Hematopoietic multipotent progenitor cell treated with erythropoietin and hydrocortisone succinate and interleukin-3 and kit ligand, for 8 days (in vitro differentiated cells): ENCODE measurements at regions not wholly inside any gene's neighbourhood (a gene's known extent, or its start where the extent isn't known, plus 50 kb on each side); places are given as distances from the start of the nearest gene placed in this dataset.
"Not testable (repeated sequence)": the region's sequence is repeated elsewhere in the genome, so short reads cannot be mapped to it uniquely, and the experiment has no call there.

Source experiments
- DNase-seq: peaks from one replicate; pipeline ENCODE4 v3.0.0-alpha.2; 2015

DNA sequence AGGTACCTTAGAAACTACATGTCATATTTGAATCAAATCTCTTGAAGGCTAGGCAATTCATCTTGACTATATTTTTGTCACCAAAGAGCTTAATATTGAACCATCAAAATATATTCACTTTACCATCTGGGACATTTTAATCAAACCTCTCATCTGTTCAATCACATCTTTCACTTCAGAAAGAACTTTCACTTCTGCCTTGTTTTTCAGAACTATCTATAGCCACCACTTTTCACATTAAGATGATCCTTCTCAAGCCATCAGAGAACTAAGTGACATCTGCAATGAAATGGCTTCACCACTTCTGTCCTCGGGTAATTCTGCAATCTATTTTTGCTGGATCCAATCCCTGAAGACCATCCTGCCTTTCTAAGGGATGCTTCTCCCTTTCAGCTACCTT, 57.8 kb downstream of the OR2B2 start:
- DNase-seq = no peak

DNA sequence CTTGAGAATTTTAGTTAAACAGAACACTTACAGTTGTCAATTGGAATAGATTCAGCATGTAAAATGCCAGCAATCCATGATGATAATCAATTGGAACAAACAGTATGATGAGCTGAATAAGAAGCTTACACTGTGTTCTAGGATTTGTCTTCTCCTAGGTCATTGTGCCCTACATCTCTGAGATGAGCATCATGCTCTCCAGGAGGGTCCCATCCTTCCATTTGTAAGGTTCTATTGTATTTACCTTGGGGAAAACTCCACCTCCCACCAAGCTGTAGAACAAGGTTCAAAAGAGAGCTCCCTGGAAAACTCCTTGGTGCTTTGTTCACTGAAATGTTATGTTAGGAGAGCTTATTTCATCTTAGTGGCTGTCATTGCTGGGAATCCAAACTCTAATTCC, 60.8 kb downstream of the OR2B2 start:
- no peak for DNase-seq

DNA sequence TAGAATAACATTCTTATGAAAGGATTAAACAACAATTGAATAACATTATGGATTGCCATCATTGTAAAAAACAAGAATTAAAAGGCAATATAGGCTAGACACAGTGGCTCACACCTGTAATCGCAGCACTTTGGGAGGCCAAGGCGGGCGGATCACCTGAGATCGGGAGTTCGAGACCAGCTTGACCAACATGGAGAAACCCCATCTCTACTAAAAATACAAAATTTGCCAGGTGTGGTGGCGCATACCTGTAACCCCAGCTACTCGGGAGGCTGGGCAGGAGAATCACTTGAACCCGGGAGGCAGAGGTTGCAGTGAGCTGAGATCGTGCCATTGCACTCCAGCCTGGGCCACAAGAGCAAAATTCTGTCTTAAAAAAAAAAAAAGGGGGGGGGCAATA, 63.2 kb downstream of the OR2B2 start:
- not testable (repeated sequence) for DNase-seq

DNA sequence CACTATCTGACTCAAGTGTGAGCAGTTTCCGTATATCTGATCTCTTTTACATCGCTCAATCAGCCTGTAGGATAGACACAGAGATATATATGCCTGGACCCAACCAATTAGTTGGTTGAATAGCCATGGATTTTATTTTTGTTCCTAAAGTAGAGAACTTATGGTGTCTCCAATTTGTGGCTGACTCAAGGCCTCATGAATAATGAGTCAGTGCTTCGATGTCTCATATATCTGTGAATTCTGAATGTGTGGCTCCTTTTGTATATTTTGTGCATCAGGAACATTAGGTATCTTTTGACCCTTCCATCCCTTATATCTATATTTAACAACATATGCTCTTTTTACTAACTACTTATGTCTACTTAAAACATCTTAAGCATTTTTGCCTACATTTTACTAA, 64.5 kb downstream of the OR2B2 start:
- DNase-seq = no peak

DNA sequence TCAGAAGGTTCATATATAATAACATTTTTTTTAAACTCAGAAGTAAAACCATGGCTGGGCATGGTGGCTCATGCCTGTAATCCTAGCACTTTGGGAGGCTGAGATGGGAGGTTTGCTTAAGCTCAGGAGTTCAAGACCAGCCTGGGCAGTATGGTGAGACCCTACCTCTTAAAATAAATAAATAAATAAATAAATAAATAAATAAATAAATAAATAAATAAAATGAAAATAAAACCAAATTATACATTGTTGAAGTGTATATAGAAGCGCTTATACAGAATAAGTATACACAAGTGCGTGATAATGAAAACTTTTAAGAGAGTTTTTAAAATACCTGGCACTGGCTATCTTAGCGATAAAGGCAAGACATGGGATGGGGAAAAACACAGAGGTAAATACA, 71.6 kb downstream of the OR2B2 start:
- DNase-seq = no peak

DNA sequence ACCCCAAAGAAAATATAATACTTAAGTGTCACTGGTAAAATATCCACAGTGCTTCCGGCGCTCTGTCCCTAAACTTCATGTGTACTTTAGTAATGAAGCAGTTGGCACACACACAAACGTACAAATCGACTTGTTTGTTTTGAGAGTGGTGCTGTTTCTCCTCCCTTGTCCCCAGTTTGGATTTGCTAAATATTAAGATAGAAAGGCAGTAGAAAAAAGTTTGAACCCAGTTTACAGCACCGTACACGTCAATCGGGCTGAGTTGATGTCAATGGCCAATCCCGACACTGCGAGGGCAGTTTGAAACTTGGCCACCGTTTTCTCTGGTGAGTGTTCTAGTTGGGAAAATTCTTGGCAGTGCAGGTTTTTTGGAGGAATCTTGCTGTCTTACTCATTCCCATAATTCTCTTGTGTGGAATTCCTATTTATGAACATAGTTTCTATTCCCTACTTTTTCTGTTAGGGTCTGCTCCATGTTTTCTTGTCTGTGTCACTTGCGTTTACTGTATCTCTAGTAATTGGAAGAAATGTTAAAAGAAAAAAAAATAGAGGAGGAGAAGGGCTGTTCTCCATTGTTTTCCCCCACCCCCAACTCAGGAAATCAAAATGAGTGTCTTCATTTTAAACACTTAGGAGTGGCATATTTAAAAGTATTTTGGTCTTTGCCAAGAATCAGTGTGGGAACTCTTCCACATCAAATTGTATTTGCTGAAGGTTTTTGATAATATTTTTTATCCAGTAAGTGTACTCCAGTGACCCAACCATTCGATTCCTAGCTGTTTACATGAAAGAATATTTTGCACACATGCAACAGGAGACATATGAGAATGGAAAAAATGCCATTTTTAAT, 72.3 kb downstream of the OR2B2 start:
- DNase-seq = peak; percentile 85

DNA sequence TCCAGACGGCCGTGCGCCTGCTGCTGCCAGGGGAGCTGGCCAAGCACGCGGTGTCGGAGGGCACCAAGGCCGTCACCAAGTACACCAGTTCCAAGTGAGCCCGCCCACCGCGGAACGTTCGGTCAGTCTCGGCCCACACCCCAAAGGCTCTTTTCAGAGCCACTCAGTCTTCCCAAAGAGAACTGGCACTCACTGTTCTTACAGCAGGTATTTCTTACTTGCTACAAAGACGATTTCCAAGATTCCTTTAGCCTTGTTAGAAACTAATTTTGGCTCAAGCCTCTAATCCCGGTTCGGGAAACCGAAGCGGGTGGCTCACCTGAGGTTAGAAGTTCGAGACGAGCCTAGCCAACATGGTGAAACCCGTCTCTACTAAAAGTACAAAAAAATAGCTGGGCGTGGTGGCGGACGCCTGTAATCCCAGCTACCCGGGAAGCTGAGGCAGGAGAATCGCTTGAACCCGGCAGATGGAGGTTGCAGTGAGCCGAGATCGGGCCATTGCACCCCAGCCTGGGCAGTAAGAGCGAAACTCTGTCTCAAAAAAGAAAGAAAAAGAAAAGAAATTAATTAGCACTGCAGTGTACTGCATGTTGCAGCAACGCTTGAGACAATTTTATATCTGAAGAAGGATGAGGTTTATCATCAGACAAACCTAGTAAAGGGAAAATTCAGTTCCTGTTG, 73.1 kb downstream of the OR2B2 start:
- peak; percentile 70 for DNase-seq

DNA sequence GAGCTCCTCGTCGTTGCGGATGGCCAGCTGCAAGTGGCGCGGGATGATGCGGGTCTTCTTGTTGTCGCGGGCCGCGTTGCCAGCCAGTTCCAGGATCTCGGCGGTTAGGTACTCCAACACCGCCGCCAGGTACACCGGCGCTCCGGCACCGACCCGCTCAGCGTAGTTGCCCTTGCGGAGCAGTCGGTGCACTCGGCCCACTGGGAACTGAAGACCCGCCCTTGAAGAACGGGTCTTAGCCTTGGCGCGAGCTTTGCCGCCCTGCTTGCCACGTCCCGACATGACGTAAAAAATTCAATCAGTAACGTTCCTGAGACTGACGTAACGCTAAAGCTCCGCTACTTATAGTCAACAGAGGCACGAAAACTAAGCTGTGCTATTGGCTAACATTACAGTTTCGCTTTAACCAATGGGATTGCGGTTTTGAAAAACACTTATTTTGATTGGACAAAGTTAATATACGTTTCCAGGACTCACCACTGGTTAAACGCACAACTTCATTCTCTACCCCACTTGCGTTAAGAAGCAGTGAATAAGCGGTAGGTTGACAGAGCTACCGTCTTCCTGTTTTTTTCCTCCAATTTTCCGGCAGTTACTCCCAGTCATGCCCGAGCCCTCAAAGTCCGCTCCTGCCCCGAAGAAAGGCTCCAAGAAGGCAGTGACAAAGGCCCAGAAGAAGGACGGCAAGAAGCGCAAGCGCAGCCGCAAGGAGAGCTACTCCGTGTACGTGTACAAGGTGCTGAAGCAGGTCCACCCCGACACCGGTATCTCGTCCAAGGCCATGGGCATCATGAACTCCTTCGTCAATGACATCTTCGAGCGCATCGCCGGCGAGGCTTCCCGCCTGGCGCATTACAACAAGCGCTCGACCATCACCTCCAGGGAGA, 73.9 kb downstream of the OR2B2 start:
- peak; percentile 100 for DNase-seq

DNA sequence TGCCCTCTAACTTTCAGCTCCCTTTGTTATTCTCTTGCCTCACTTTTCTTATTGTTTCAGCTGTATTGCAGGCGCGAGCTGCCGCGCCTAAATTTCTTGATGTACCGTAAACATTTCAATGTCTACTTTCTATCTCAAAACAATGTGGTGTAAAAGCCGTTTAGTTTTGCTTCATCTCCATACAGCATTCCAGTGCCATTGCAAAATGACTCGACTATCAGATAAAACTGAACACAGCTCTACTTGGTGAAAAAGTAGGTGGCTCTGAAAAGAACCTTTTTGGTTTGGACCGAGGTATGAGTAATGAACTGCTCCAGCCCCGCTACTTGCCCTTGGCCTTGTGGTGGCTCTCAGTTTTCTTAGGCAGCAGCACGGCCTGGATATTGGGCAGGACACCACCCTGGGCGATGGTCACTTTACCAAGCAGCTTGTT, 74.6 kb downstream of the OR2B2 start:
- no peak for DNase-seq

DNA sequence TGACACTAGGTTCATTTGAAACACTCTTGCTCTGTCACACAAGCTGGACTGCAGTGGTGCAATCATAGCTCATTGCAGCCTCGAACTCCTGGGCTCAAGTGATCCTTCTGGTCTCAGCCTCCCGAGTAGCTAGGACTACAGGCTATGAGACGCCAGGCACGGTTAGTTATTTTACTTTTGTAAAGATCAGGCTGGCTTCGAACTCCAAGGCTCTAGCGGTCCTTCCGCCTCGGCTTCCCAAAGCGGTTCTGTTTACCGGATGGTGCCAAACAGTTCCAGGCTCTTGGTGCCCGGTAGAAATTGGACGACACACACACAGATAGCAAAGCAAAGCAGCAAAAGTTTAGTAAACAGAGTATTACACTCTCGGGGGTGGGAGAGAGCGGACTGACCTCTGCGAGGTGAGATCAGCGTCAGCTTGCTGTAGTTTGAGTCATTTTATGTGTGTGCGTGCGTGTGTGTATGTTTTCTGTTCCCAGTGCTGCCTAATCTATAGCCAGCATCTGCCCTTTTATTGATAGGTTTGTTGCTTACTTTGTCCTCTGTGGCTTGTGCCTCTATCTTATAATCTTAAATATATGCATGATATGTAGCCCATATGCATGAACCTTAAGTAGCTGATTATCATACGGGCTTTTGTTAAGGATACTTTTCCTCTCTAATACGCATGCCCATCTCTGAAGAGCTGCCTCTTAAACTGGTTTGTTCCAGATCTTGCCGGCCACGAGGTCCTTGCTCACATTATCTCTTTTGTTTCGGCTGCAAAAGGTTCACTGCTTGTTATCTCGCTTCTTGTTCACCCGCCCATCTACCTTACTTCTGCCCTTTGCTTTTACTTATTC, 75.2 kb downstream of the OR2B2 start:
- peak; percentile 98 for DNase-seq

DNA sequence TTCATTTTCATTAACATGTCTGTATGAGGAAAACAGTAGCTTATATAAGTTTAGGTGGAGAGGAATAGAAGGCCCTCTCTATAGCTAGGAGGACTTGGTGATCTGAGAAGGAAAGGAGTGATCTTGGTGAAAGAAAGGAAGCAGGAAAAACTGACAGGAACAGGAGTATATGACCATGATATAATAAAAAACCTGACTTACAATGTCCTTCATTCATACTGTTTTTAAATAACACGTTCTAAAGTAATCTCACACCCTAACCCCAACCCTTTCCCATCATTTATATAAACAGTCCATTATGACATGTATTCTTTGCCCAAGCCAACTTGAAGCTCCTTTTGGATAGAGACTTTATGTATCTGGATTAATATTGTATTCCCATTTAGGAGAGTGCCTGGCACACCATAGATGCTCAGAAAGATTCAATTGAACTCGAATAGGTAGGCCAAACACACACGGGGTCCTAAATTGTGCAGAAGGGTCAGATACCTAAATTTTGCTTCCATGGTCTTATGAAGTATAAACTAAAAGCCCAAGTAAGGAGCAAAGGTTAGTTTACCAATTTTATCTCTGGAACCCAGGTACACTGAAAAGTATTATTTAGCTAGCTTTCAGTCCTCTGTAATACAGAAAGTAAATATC, 75.9 kb downstream of the OR2B2 start:
- peak; percentile 67 for DNase-seq

DNA sequence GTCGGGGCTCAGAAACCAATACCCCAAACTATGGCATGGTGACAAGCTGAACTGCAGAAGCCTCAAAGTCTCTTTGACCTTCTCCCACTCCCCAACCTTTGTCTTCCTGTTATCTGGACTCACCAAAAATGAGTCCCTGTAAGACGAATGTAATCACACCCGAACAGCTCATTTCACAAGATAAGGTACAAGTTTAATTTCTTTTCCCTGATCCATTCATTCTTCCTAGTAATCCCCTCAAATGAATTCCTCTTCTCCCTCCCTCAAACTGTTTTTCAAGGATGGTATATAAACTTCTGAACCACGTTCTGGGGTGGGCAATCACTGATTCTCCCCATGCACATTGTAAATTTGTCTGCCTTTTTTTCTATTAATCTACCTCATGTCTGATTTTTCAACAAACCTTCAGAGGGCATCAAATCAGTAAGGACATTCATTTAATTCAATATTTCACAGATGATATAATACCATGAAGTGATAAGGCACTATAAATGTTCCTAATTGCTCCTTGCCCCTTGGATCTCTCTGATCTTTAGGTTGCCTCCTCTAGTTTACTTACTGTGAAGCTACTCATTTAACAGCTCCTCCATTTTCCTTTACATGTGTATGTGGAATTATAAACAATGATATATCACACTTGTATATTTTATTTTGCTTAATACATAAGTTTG, 77.2 kb downstream of the OR2B2 start:
- peak; percentile 92 for DNase-seq

DNA sequence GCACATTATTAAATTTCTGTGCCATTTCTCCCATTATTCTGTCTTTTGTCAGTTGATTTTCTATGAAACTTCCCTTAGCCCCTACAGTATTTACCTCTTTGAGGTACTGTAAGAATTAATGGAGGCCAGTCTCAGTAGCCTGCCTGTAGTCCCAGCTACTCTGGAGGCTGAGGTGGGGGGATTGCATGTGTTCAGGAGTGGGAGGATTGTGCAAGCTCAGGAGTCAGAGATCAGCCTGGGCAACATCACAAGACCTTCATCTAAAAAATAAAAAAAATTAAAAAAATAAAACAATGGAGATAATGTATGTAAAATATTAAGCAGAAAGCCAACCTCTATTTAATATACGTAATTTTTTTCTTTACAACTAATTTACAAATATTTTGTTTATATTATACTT, 77.8 kb downstream of the OR2B2 start:
- DNase-seq = no peak

DNA sequence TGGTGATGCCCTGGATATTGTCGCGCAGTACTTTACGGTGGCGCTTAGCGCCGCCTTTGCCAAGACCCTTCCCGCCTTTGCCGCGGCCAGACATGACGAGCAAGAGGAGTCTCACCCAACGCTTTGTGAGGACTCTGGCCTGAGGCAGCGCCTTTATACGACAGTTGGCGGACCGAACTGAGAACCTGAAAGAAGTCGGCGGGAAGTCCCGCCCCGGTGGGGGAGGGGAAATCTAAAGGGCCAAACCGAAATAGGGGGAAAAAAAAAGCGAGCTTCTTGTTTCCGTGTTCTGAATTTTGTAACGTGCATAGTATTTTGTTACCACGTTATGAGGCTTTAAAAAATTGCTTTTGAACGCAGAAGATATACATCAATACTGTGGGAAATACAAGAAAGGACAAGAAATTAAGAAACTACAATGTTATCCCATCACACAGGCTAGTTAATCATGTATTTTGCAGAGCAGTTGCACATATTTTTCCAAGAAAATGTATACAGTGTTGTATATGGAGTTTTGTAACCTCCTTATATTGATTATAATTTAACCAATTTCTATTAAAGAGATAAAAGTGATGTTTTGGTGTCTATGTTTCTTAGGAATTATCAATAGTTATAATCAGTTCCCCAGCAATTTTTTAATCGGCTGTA, 80.6 kb downstream of the OR2B2 start:
- DNase-seq = peak; percentile 82

DNA sequence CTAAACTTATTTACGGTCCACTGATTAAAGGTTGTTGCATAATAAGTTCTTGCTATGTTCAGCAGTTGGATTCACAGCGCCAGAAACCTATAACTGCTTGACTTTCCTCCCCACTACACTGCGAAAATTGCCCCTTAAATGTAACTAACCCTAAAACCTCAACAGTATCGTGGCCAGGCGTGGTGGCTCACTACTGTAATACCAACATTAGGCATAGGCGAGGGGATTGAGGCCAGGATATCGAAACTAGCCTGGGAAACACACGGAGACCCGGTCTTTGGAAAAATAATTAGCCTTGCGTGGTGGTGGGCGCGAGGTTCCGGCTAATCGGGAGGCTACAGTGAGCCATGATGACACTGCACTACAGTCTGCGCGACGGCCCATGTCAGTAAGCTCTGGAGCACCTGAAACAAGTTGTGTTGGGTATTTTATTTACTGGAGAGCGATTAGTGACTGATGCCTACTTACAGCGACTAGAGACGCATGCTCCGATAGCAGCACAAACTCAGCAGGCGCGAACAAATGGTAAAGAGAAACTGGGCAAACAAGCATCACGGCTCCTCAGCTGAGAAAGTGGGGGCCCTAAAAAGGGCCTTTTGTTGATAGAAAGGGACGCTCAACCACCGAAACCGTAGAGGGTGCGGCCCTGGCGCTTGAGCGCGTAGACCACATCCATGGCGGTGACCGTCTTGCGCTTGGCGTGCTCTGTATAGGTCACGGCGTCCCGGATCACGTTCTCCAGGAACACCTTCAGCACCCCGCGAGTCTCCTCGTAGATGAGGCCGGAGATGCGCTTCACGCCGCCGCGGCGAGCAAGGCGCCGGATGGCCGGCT, 81.4 kb downstream of the OR2B2 start:
- DNase-seq = peak; percentile 87

DNA sequence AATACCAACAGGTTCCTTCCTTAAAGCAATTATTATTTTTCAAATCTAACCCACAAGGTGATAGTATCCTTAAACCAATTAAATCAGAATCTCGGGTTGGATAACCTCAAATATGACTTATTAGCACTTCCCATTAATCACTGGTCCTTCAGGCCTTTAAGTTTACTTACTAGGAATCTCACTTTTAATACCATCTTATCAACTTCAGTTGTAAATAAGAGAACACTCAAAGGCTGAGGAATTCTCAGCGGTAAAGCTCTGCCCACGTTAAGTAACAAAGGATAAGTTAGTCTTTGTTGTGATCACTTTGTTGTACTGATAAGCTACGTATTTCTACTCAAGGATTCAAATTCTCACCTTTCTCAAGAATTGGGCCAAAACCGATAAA, 82.0 kb downstream of the OR2B2 start:
- no peak for DNase-seq

DNA sequence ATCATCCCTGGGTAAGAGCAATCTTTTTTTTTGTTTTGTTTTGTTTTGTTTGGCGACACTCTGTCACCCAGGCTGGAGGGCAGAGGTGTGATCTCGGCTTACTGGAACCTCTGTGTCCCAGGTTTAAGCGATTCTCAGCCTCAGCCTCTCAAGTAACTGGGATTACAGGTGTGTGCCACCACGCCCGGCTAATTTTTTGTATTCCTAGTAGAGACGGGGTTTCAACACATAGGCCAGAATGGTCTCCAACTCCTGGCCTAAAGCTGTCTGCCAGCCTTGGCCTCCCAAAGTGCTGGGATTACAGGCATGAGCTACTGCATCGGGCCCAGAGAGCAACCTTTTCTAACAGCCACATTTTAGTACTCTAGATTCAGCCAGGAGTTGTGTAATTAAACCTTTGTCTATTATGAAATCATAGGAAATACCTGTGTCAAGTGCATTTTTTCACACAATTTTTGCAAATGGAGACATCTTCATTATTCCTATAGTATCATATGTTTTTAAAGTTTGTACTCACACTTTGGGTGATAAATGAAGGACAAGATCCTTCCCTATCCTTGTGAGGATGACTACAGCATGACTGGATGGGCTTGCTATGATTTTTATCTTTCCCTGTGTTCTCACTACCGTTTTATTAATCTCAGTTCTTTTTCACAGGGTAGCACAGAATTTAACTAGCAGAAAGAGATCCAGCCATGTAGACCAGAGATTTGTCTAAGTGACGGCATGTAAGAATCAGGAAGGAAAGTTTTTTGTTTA, 82.6 kb downstream of the OR2B2 start:
- DNase-seq = no peak

DNA sequence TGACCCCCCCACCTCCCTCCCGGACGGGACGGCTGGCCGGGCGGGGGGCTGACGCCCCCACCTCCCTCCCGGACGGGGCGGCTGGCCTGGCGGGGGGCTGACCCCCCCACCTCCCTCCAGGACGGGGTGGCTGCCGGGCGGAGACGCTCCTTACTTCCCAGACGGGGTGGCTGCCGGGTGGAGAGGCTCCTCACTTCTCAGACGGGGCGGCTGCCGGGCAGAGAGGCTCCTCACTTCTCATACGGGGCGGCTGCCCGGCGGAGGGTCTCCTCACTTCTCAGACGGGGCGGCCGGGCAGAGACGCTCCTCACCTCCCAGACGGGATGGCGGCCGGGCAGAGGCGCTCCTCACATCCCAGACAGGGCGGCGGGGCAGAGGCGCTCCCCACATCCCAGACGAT, 84.7 kb downstream of the OR2B2 start:
- DNase-seq = not testable (repeated sequence)

DNA sequence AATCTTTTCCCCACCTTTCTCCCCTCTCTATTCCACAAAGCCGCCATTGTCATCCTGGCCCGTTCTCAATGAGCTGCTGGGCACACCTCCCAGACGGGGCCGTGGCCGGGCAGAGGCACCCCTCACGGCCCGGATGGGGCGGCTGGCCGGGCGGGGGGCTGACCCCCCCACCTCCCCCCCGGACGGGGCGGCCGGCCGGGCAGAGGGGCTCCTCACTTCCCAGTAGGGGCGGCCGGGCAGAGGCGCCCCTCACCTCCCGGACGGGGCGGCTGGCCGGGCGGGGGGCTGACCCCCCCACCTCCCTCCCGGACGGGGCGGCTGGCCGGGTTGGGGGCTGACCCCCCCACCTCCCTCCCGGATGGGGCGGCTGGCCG, 85.6 kb downstream of the OR2B2 start:
- DNase-seq = not testable (repeated sequence)
